K562 (cell line): ENCODE measurements at regions not wholly inside any gene's neighbourhood (a gene's known extent, or its start where the extent isn't known, plus 50 kb on each side); places are given as distances from the start of the nearest gene placed in this dataset.

Experiments used
- ATAC-seq: fragments of 200-7000 bp; cut with Tn5 transposase; 3 replicates; pipeline ENCODE4 v1.9.1; 2020; ENCODE audit warnings: moderate library complexity
- BruUV-seq: library from RNA; stranded (reverse); fragments of 400-500 nt; replicated peaks from 2 replicates; lab custom pipeline; 2021; lab: Mats Ljungman, UMichigan
- CTCF ChIA-PET: fragments of 300-600 bp; formaldehyde crosslinking; extraction: SDS; loops from one replicate; lab custom pipeline; 2021; ENCODE audit warnings: low intra/inter-chr PET ratio; lab: Yijun Ruan, JAX
- POLR2A ChIA-PET: fragments of 300-600, 350-650 bp; sonication (Branson Sonifier 250); formaldehyde crosslinking; extraction: SDS; loops from one replicate; lab custom pipeline; 2021; ENCODE audit warnings: antibody characterized with exemption, inconsistent platforms; lab: Yijun Ruan, JAX
- DNase-seq, 4 experiments: peaks; one replicate each; pipeline versions ENCODE4 v3.0.0 to v3.0.0-alpha.2; 2011 to 2018; ENCODE audit warnings: low spot score in 3 of 4, mixed read lengths in 3 of 4; ENCODE audit errors: extremely low read depth in 1 of 4
- FAIRE-seq: peaks from 2 replicates; lab custom pipeline; 2011; peaks lifted over from hg19 to GRCh38; lab: Jason Lieb, UNC
- H2AFZ ChIP-seq: 2 replicates; pipeline ENCODE4 v1.6.0; 2011; ENCODE audit warnings: low read depth, low read length, control low read depth, inconsistent platforms
- H3K27ac ChIP-seq: fragments of 200-600 bp; 3 replicates; pipeline ENCODE4 v1.8.0; 2011; ENCODE audit warnings: low read depth, mild to moderate bottlenecking, control low read depth, inconsistent platforms, low read length, moderate library complexity, mixed read lengths; ENCODE audit errors: extremely low read depth
- H3K27me3 ChIP-seq, 2 experiments: fragments of 300-600 bp in 1 of 2; 2 replicates in 1 of 2; 3 replicates in 1 of 2; pipeline versions ENCODE4 v1.6.0 to v1.8.0; 2011; ENCODE audit warnings: inconsistent platforms in 2 of 2, low read length in 2 of 2, mild to moderate bottlenecking in 1 of 2, mixed read lengths in 1 of 2, moderate library complexity in 1 of 2; ENCODE audit not compliant: control insufficient read depth in 2 of 2, insufficient read depth in 2 of 2
- H3K36me3 ChIP-seq: fragments of 300-600 bp; 3 replicates; pipeline ENCODE4 v1.8.0; 2011; ENCODE audit warnings: mild to moderate bottlenecking, low read length, inconsistent platforms; ENCODE audit not compliant: control insufficient read depth, insufficient read depth
- H3K4me1 ChIP-seq, 2 experiments: fragments of 200-600 bp in 1 of 2; replicated peaks in 1 of 2; 2 replicates in 1 of 2; 3 replicates in 1 of 2; pipeline versions ENCODE4 v1.5.1 to v1.8.0; 2011; ENCODE audit warnings: inconsistent platforms in 2 of 2, low read length in 2 of 2, mild to moderate bottlenecking in 1 of 2, mixed read lengths in 1 of 2, moderate library complexity in 1 of 2; ENCODE audit not compliant: control insufficient read depth in 2 of 2, insufficient read depth in 2 of 2
- H3K4me2 ChIP-seq: 2 replicates; pipeline ENCODE4 v1.6.1; 2011; ENCODE audit warnings: low read length, control low read depth, inconsistent platforms, mixed read lengths; ENCODE audit not compliant: insufficient read depth
- H3K4me3 ChIP-seq: fragments of 200-600 bp; sonication (generic), shearing (Covaris generic); 2 replicates; pipeline ENCODE4 v1.5.1; 2016; ENCODE audit warnings: control low read depth, inconsistent platforms
- H3K79me2 ChIP-seq: fragments of 200-600 bp; 3 replicates; pipeline ENCODE4 v1.8.0; 2011; ENCODE audit warnings: low read length, inconsistent platforms; ENCODE audit not compliant: control insufficient read depth, insufficient read depth
- H3K9ac ChIP-seq, 2 experiments: 2 replicates each; pipeline versions ENCODE4 v1.6.0 to v1.6.1; 2011; ENCODE audit warnings: low read depth in 2 of 2, low read length in 2 of 2, control low read depth in 1 of 2, inconsistent platforms in 1 of 2, mild to moderate bottlenecking in 1 of 2, mixed read lengths in 1 of 2; ENCODE audit not compliant: insufficient read depth in 1 of 2
- H3K9me1 ChIP-seq: one replicate; pipeline ENCODE4 v1.6.0; 2011; ENCODE audit warnings: inconsistent platforms, mild to moderate bottlenecking, low read length, moderate library complexity; ENCODE audit not compliant: control insufficient read depth, insufficient read depth
- H3K9me3 ChIP-seq: replicated peaks from 2 replicates; pipeline ENCODE4 v1.5.1; 2011; ENCODE audit warnings: low read depth, low read length, inconsistent platforms; ENCODE audit not compliant: control insufficient read depth, insufficient read depth
- H4K20me1 ChIP-seq: replicated peaks from 2 replicates; pipeline ENCODE4 v1.6.1; 2011; ENCODE audit warnings: low read length, inconsistent platforms, mixed read lengths; ENCODE audit not compliant: control insufficient read depth, insufficient read depth
- HLTF ChIP-seq: fragments of 450-650 bp; IDR thresholded peaks from 2 replicates; pipeline ENCODE4 v1.6.1; 2016
- NFATC3 ChIP-seq: fragments of 450-650 bp; IDR thresholded peaks from 2 replicates; pipeline ENCODE4 v1.6.1; 2017; ENCODE audit warnings: mild to moderate bottlenecking
- SIRT6 ChIP-seq: IDR thresholded peaks from one replicate; pipeline ENCODE4 v1.6.1; 2012; ENCODE audit warnings: low read depth, mild to moderate bottlenecking, control low read depth, inconsistent platforms, low read length, moderate library complexity
- SRSF1 ChIP-seq: fragments of 200-400 bp; formaldehyde crosslinking; IDR thresholded peaks from 2 replicates; pipeline ENCODE4 v1.6.1; 2017; ENCODE audit warnings: mild to moderate bottlenecking, low read depth, low read length, moderate library complexity
- ZFP30 ChIP-seq: fragments of 250-450 bp; sonication (Bioruptor Pico); IDR thresholded peaks from 2 replicates; pipeline ENCODE4 v1.8.0; 2022; ENCODE audit warnings: moderate library complexity, mild to moderate bottlenecking, inconsistent platforms, borderline replicate concordance
- ZNF766 ChIP-seq: fragments of 200-800 bp; sonication (Bioruptor generic); conservative IDR thresholded peaks from 2 replicates; pipeline ENCODE4 v1.6.1; 2016; ENCODE audit warnings: missing genetic modification characterization, missing compliant biosample characterization
- WGBS: fragments of 100-300 bp; shearing (Covaris generic); methylation state at CpG from one replicate; pipeline ENCODE4 v1.1.6; 2016; ENCODE audit warnings: low coverage, mixed read lengths; ENCODE audit not compliant: insufficient coverage; ENCODE audit errors: missing lambda C conversion rate; 5-methylcytosine and 5-hydroxymethylcytosine counted together
- in situ Hi-C: fragments of 300-500 bp; cut with MboI; formaldehyde crosslinking; loops from 4 replicates; pipeline ENCODE4 v1.15.0; 2018; ENCODE audit warnings: inconsistent platforms, mixed read lengths
- intact Hi-C: fragments of 100-400 bp; cut with micrococcal nuclease; formaldehyde crosslinking; loops from 2 replicates; pipeline ENCODE4 v1.14.2; 2022
- TF ChIP-seq, protein P1 (sequence below): sonication (generic); formaldehyde crosslinking; IDR thresholded peaks from 2 replicates; pipeline ENCODE4 v1.8.1; 2023; ENCODE audit warnings: mild to moderate bottlenecking, missing genetic modification reagents
- TF ChIP-seq, protein P2 (sequence below): fragments of 250-450 bp; sonication (Bioruptor Pico); IDR thresholded peaks from 2 replicates; pipeline ENCODE4 v1.4.0; 2020; ENCODE audit warnings: borderline replicate concordance
- TF ChIP-seq, protein P3 (sequence below): fragments of 250-450 bp; sonication (Bioruptor Pico); IDR thresholded peaks from 2 replicates; pipeline ENCODE4 v1.8.0; 2021; ENCODE audit warnings: borderline replicate concordance, mild to moderate bottlenecking, moderate library complexity; ENCODE audit not compliant: poor library complexity, severe bottlenecking

DNA sequence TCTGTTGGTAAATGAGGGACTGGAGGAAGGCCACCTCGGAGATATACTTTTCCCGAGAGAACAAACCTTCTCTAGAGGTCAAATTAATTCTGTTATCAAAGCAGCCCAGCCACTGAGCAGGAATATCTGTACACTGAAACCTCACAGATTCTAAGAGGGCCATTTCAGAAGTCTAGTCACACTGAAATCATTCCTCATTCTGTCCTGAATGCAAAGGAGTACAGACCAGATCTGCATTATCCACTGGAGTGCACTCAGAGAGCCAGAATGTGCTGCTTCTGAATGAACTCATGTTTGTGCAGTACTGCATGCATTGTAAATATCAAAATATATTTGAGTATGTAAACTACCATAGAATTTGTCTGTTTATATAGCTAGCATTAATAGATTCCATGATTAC, 278.3 kb upstream of the FSTL5 start:
- CTCF ChIA-PET = no interaction called here
- Histone ChIP-seq H3K36me3 (no peaks in the 10 kb centered on the region), H3K4me3 (no peak overlapping the region), H3K4me2 (no peak overlapping the region), H3K9me3 (no peaks in the 10 kb centered on the region), H3K79me2 (no peaks in the 10 kb centered on the region), H3K4me1 (no peaks in the 10 kb centered on the region), H3K9me1 (no peaks in the 10 kb centered on the region), H3K9ac (no peak overlapping the region), H3K27ac (no peak overlapping the region), H4K20me1 (no peaks in the 10 kb centered on the region), H3K27me3 (no peaks in the 10 kb centered on the region), H2AFZ (no peak overlapping the region)
- in situ Hi-C loops (no loop called here), intact Hi-C loops (no loop called here)
- no TSS peak for BruUV-seq
- ATAC-seq (no peak), DNase-seq (no peak), FAIRE-seq (no peak)
- POLR2A ChIA-PET = no interaction called here
- WGBS = no CpG with 5 or more reads among the region's 2 CpGs
- TF ChIP-seq HLTF (no peak), ZFP30 (CRISPR knock-in tag) (no peak), SIRT6 (no peak), ZNF766 (no peak), SRSF1 (no peak), NFATC3 (no peak)
- TF ChIP-seq, protein P1, sequence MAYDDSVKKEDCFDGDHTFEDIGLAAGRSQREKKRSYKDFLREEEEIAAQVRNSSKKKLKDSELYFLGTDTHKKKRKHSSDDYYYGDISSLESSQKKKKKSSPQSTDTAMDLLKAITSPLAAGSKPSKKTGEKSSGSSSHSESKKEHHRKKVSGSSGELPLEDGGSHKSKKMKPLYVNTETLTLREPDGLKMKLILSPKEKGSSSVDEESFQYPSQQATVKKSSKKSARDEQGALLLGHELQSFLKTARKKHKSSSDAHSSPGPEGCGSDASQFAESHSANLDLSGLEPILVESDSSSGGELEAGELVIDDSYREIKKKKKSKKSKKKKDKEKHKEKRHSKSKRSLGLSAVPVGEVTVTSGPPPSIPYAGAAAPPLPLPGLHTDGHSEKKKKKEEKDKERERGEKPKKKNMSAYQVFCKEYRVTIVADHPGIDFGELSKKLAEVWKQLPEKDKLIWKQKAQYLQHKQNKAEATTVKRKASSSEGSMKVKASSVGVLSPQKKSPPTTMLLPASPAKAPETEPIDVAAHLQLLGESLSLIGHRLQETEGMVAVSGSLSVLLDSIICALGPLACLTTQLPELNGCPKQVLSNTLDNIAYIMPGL (CRISPR knock-in tag) = no peak
- TF ChIP-seq, protein P2, sequence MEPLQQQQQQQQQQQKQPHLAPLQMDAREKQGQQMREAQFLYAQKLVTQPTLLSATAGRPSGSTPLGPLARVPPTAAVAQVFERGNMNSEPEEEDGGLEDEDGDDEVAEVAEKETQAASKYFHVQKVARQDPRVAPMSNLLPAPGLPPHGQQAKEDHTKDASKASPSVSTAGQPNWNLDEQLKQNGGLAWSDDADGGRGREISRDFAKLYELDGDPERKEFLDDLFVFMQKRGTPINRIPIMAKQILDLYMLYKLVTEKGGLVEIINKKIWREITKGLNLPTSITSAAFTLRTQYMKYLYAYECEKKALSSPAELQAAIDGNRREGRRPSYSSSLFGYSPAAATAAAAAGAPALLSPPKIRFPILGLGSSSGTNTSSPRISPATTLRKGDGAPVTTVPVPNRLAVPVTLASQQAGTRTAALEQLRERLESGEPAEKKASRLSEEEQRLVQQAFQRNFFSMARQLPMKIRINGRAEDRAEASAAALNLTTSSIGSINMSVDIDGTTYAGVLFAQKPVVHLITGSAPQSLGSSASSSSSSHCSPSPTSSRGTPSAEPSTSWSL (CRISPR knock-in tag) = no peak
- TF ChIP-seq, protein P3, sequence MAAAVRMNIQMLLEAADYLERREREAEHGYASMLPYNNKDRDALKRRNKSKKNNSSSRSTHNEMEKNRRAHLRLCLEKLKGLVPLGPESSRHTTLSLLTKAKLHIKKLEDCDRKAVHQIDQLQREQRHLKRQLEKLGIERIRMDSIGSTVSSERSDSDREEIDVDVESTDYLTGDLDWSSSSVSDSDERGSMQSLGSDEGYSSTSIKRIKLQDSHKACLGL (CRISPR knock-in tag) = no peak
- TF ChIP-seq, all 486 proteins: peak for 0
